HL-60 (cell line): ENCODE measurements at regions not wholly inside any gene's neighbourhood (a gene's known extent, or its start where the extent isn't known, plus 50 kb on each side); places are given as distances from the start of the nearest gene placed in this dataset.

Experiments used
- POLR2AphosphoS5 ChIP-seq: IDR thresholded peaks from 2 replicates; pipeline ENCODE4 v1.6.1; 2012; ENCODE audit warnings: low read depth
- TF ChIP-seq, protein P1 (sequence below): IDR thresholded peaks from one replicate; pipeline ENCODE4 v1.5.1; 2011; ENCODE audit warnings: low read length, control low read depth, inconsistent platforms; ENCODE audit not compliant: insufficient read depth

DNA sequence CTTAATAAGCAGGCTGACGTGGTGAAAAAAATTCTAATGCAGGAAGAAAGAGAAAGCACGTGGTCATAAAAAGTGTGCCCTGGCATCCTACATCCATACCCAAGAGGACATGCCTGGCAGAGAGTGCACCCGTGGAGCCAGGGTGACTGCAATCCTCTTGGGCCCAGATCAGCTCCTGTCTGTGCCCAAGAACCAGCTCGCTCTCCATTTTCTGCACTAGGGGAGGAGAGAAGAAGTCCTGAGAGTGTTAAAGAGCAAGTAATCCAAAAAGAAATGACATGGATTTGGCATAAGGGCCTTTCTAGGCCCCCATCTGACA lies 483.1 kb downstream of the BCOR start:
- no peak for TF ChIP-seq POLR2AphosphoS5
- TF ChIP-seq, protein P1, sequence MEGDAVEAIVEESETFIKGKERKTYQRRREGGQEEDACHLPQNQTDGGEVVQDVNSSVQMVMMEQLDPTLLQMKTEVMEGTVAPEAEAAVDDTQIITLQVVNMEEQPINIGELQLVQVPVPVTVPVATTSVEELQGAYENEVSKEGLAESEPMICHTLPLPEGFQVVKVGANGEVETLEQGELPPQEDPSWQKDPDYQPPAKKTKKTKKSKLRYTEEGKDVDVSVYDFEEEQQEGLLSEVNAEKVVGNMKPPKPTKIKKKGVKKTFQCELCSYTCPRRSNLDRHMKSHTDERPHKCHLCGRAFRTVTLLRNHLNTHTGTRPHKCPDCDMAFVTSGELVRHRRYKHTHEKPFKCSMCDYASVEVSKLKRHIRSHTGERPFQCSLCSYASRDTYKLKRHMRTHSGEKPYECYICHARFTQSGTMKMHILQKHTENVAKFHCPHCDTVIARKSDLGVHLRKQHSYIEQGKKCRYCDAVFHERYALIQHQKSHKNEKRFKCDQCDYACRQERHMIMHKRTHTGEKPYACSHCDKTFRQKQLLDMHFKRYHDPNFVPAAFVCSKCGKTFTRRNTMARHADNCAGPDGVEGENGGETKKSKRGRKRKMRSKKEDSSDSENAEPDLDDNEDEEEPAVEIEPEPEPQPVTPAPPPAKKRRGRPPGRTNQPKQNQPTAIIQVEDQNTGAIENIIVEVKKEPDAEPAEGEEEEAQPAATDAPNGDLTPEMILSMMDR = no peak
